HepG2 (cell line): ENCODE measurements at regions not wholly inside any gene's neighbourhood (a gene's known extent, or its start where the extent isn't known, plus 50 kb on each side); places are given as distances from the start of the nearest gene placed in this dataset.

ENCODE experiments used
- ATAC-seq: fragments of 200-7000 bp; cut with Tn5 transposase; 3 replicates; pipeline ENCODE4 v1.9.1; 2020; ENCODE audit warnings: mild to moderate bottlenecking, moderate library complexity
- BruUV-seq: library from RNA; stranded (reverse); fragments of 400-500 nt; replicated peaks from 2 replicates; lab custom pipeline; 2021; lab: Mats Ljungman, UMichigan
- CTCF ChIA-PET: fragments of 300-600 bp; formaldehyde crosslinking; extraction: SDS; loops from one replicate; lab custom pipeline; 2021; ENCODE audit warnings: low total read pairs, inconsistent platforms, low intra/inter-chr PET ratio; lab: Yijun Ruan, JAX
- POLR2A ChIA-PET: fragments of 350-600 bp; sonication (Branson Sonifier 250); formaldehyde crosslinking; loops from one replicate; lab custom pipeline; 2020; ENCODE audit warnings: antibody characterized with exemption, inconsistent platforms; lab: Yijun Ruan, JAX
- DNase-seq: peaks from one replicate; pipeline ENCODE4 v3.0.0-alpha.2; 2015; ENCODE audit warnings: low spot score
- FAIRE-seq: peaks from 3 replicates; lab custom pipeline; 2011; peaks lifted over from hg19 to GRCh38; lab: Jason Lieb, UNC
- H2AFZ ChIP-seq: one replicate; pipeline ENCODE4 v1.6.1; 2011; ENCODE audit warnings: low read length, inconsistent platforms
- H3K27ac ChIP-seq: fragments of 300-600 bp; 3 replicates; pipeline ENCODE4 v1.8.0; 2011; ENCODE audit warnings: mixed run types, mild to moderate bottlenecking, mixed read lengths, low read length, inconsistent platforms; ENCODE audit not compliant: insufficient read depth; ENCODE audit errors: extremely low read length
- H3K27me3 ChIP-seq, 2 experiments: fragments of 200-600 bp in 1 of 2; 2 replicates in 1 of 2; 3 replicates in 1 of 2; pipeline versions ENCODE4 v1.6.0 to v1.8.0; 2011; ENCODE audit warnings: low read length in 2 of 2, mild to moderate bottlenecking in 2 of 2, moderate library complexity in 2 of 2, inconsistent platforms in 1 of 2; ENCODE audit not compliant: insufficient read depth in 2 of 2, control insufficient read depth in 1 of 2
- H3K36me3 ChIP-seq, 2 experiments: fragments of 200-600 bp in 1 of 2; replicated peaks in 1 of 2; 2 replicates in 1 of 2; 3 replicates in 1 of 2; pipeline versions ENCODE4 v1.5.1 to v1.8.0; 2011; ENCODE audit warnings: low read length in 2 of 2, inconsistent platforms in 1 of 2; ENCODE audit not compliant: insufficient read depth in 2 of 2, control insufficient read depth in 1 of 2
- H3K4me1 ChIP-seq: 2 replicates; pipeline ENCODE4 v1.5.1; 2012; ENCODE audit warnings: low read length, inconsistent platforms; ENCODE audit not compliant: insufficient read depth
- H3K4me2 ChIP-seq: 2 replicates; pipeline ENCODE4 v1.6.0; 2011; ENCODE audit warnings: low read depth, low read length, inconsistent platforms
- H3K4me3 ChIP-seq, 3 experiments: fragments of 200-600 bp in 1 of 3; sonication (generic), shearing (Covaris generic) in 1 of 3; replicated peaks in 1 of 3; 2 replicates each; pipeline ENCODE4 v1.5.1; 2011 to 2016; ENCODE audit warnings: low read length in 3 of 3, inconsistent platforms in 2 of 3, low read depth in 2 of 3, mild to moderate bottlenecking in 2 of 3, control low read depth in 1 of 3, mixed read lengths in 1 of 3; ENCODE audit not compliant: insufficient read depth in 1 of 3
- H3K79me2 ChIP-seq: one replicate; pipeline ENCODE4 v1.6.1; 2011; ENCODE audit warnings: low read length, inconsistent platforms; ENCODE audit not compliant: insufficient read depth
- H3K9ac ChIP-seq: 2 replicates; pipeline ENCODE4 v1.6.0; 2011; ENCODE audit warnings: mild to moderate bottlenecking, low read depth, low read length, inconsistent platforms; ENCODE audit not compliant: insufficient read depth
- H3K9me3 ChIP-seq: 2 replicates; pipeline ENCODE4 v1.5.1; 2012; ENCODE audit warnings: mild to moderate bottlenecking, low read length
- H4K20me1 ChIP-seq: 2 replicates; pipeline ENCODE4 v1.6.0; 2011; ENCODE audit warnings: inconsistent platforms, mild to moderate bottlenecking, low read length, moderate library complexity; ENCODE audit not compliant: insufficient read depth
- ARHGAP35 ChIP-seq: sonication (generic); formaldehyde crosslinking; IDR thresholded peaks from 2 replicates; pipeline ENCODE4 v1.9.0; 2022; ENCODE audit warnings: mild to moderate bottlenecking, inconsistent platforms, moderate library complexity, missing genetic modification reagents, borderline replicate concordance
- CHD4 ChIP-seq: fragments of 200-600 bp; sonication (generic); IDR thresholded peaks from 2 replicates; pipeline ENCODE4 v1.7.0; 2017; ENCODE audit warnings: mild to moderate bottlenecking, low read length, borderline replicate concordance
- CREB3 ChIP-seq: sonication (generic); formaldehyde crosslinking; IDR thresholded peaks from 2 replicates; pipeline ENCODE4 v1.5.0; 2020; ENCODE audit warnings: missing genetic modification reagents
- FOSL1 ChIP-seq: sonication (generic); formaldehyde crosslinking; IDR thresholded peaks from 2 replicates; pipeline ENCODE4 v1.9.0; 2021; ENCODE audit warnings: missing genetic modification reagents, borderline replicate concordance
- ISX ChIP-seq: sonication (generic); formaldehyde crosslinking; conservative IDR thresholded peaks from 2 replicates; pipeline ENCODE4 v1.5.0; 2020; ENCODE audit warnings: missing genetic modification reagents
- KLF13 ChIP-seq: sonication (generic); formaldehyde crosslinking; IDR thresholded peaks from 2 replicates; pipeline ENCODE4 v1.4.0; 2020; ENCODE audit warnings: mild to moderate bottlenecking, missing genetic modification reagents
- SAFB2 ChIP-seq: sonication (generic); formaldehyde crosslinking; IDR thresholded peaks from 2 replicates; pipeline ENCODE4 v1.5.1; 2020; ENCODE audit warnings: missing genetic modification reagents, low read depth, mild to moderate bottlenecking, borderline replicate concordance
- TERF1 ChIP-seq: sonication (generic); formaldehyde crosslinking; IDR thresholded peaks from 2 replicates; pipeline ENCODE4 v1.8.0; 2022; ENCODE audit warnings: mild to moderate bottlenecking, missing genetic modification reagents, moderate library complexity
- ZNF234 ChIP-seq: sonication (generic); formaldehyde crosslinking; conservative IDR thresholded peaks from 2 replicates; pipeline ENCODE4 v1.5.1; 2020; ENCODE audit warnings: mild to moderate bottlenecking, missing genetic modification reagents
- ZNF382 ChIP-seq: sonication (generic); formaldehyde crosslinking; IDR thresholded peaks from 2 replicates; pipeline ENCODE4 v1.5.0; 2020; ENCODE audit warnings: missing genetic modification reagents, mild to moderate bottlenecking, borderline replicate concordance
- ZSCAN25 ChIP-seq: sonication (generic); formaldehyde crosslinking; IDR thresholded peaks from 2 replicates; pipeline ENCODE4 v1.8.0; 2022; ENCODE audit warnings: mild to moderate bottlenecking, missing genetic modification reagents
- WGBS: methylation state at CpG from one replicate; pipeline ENCODE4 v1.1.6; 2017; ENCODE audit warnings: low lambda C conversion rate; 5-methylcytosine and 5-hydroxymethylcytosine counted together
- in situ Hi-C: cut with HindIII; loops from 2 replicates; pipeline ENCODE4 v1.10.0; 2017; ENCODE audit warnings: low pct_unique_long_range_greater_than_20kb; ENCODE audit not compliant: extremely low pct_ligation_motif_present
- intact Hi-C: fragments of 100-400 bp; cut with micrococcal nuclease; formaldehyde crosslinking; loops from one replicate; pipeline ENCODE4 v1.10.0; 2022; ENCODE audit not compliant: unreplicated experiment
- TF ChIP-seq, protein P1 (sequence below): sonication (generic); formaldehyde crosslinking; IDR thresholded peaks from 2 replicates; pipeline ENCODE4 v1.9.0; 2022; ENCODE audit warnings: missing genetic modification reagents, mild to moderate bottlenecking, borderline replicate concordance
- TF ChIP-seq, protein P2 (sequence below): sonication (generic); formaldehyde crosslinking; IDR thresholded peaks from 2 replicates; pipeline ENCODE4 v1.5.0; 2020; ENCODE audit warnings: mild to moderate bottlenecking, missing genetic modification reagents, borderline replicate concordance

- peaks cover 15% of the 10 kb centered on the region for H3K4me1 ChIP-seq
- H3K79me2 ChIP-seq: no peaks in the 10 kb centered on the region
- no peak overlapping the region for H3K4me2 ChIP-seq
- H3K27me3 ChIP-seq: no peaks in the 10 kb centered on the region
- no peaks in the 10 kb centered on the region for H3K9me3 ChIP-seq
- 0% methylated on average over 1 of the region's 1 CpG for WGBS
- TF ChIP-seq ARHGAP35 (CRISPR knock-in tag): no peak
- no peak for TF ChIP-seq CHD4
- TF ChIP-seq TERF1 (CRISPR knock-in tag): no peak
- TF ChIP-seq, protein P1, sequence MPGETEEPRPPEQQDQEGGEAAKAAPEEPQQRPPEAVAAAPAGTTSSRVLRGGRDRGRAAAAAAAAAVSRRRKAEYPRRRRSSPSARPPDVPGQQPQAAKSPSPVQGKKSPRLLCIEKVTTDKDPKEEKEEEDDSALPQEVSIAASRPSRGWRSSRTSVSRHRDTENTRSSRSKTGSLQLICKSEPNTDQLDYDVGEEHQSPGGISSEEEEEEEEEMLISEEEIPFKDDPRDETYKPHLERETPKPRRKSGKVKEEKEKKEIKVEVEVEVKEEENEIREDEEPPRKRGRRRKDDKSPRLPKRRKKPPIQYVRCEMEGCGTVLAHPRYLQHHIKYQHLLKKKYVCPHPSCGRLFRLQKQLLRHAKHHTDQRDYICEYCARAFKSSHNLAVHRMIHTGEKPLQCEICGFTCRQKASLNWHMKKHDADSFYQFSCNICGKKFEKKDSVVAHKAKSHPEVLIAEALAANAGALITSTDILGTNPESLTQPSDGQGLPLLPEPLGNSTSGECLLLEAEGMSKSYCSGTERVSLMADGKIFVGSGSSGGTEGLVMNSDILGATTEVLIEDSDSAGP (CRISPR knock-in tag): no peak
- no peak for TF ChIP-seq ZSCAN25 (CRISPR knock-in tag)
- TF ChIP-seq, protein P2, sequence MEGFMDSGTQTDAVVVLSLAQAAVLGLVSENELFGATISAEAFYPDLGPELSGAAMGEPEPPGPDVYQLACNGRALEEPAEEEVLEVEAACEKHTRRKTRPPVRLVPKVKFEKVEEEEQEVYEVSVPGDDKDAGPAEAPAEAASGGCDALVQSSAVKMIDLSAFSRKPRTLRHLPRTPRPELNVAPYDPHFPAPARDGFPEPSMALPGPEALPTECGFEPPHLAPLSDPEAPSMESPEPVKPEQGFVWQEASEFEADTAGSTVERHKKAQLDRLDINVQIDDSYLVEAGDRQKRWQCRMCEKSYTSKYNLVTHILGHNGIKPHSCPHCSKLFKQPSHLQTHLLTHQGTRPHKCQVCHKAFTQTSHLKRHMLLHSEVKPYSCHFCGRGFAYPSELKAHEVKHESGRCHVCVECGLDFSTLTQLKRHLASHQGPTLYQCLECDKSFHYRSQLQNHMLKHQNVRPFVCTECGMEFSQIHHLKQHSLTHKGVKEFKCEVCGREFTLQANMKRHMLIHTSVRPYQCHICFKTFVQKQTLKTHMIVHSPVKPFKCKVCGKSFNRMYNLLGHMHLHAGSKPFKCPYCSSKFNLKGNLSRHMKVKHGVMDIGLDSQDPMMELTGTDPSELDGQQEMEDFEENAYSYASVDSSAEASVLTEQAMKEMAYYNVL (CRISPR knock-in tag): no peak
- TF ChIP-seq ZNF382 (CRISPR knock-in tag): no peak
- no peak for TF ChIP-seq FOSL1 (CRISPR knock-in tag)
- no peak for TF ChIP-seq ZNF234 (CRISPR knock-in tag)
- TF ChIP-seq ISX (CRISPR knock-in tag): no peak
- TF ChIP-seq SAFB2 (CRISPR knock-in tag): no peak
- TF ChIP-seq KLF13: no peak
- TF ChIP-seq CREB3 (CRISPR knock-in tag): no peak
- ChIA-PET POLR2A (no interaction called here), CTCF (no interaction called here)
- H3K4me3 ChIP-seq: no peak overlapping the region
- no peaks in the 10 kb centered on the region for H3K36me3 ChIP-seq
- in situ Hi-C loops: no loop called here
- DNase-seq (no peak), FAIRE-seq (no peak), ATAC-seq (no peak)
- no peaks in the 10 kb centered on the region for H4K20me1 ChIP-seq
- no peak overlapping the region for H2AFZ ChIP-seq
- H3K27ac ChIP-seq: no peak overlapping the region
- no peak overlapping the region for H3K9ac ChIP-seq
- intact Hi-C loops: no loop called here
- BruUV-seq: no TSS peak
These were observed 169.1 kb downstream of the PTEN start for GRCh38 chr10:88032566-88032965.
